Endothelial cell of umbilical vein (primary cell): ENCODE measurements at regions not wholly inside any gene's neighbourhood (a gene's known extent, or its start where the extent isn't known, plus 50 kb on each side); places are given as distances from the start of the nearest gene placed in this dataset.

Experiments
- BruUV-seq: library from RNA; stranded (reverse); fragments of 400-500 nt; replicated peaks from 2 replicates; lab custom pipeline; 2021; lab: Mats Ljungman, UMichigan
- CTCF ChIA-PET: fragments of 300-600, 350-600 bp; sonication (Branson Sonifier 250); formaldehyde crosslinking; loops from one replicate; lab custom pipeline; 2021; ENCODE audit warnings: antibody characterized with exemption, inconsistent platforms; lab: Charles Lee
- POLR2A ChIA-PET: fragments of 300-600, 350-600 bp; sonication (Branson Sonifier 250); formaldehyde crosslinking; loops from one replicate; lab custom pipeline; 2021; ENCODE audit warnings: antibody characterized with exemption, inconsistent platforms; lab: Charles Lee
- DNase-seq: peaks from one replicate; pipeline ENCODE4 v3.0.0-alpha.2; 2011; ENCODE audit warnings: low read depth, low spot score
- FAIRE-seq: peaks from 2 replicates; lab custom pipeline; 2011; peaks lifted over from hg19 to GRCh38; lab: Jason Lieb, UNC
- H2AFZ ChIP-seq: 2 replicates; pipeline ENCODE4 v1.6.0; 2012; ENCODE audit warnings: low read depth, low read length, control low read depth, inconsistent platforms
- H3K27ac ChIP-seq: 2 replicates; pipeline ENCODE4 v1.5.1; 2011; ENCODE audit warnings: low read depth, mild to moderate bottlenecking, control low read depth, low read length, moderate library complexity; ENCODE audit not compliant: insufficient read depth
- H3K27me3 ChIP-seq, 2 experiments: 2 replicates each; pipeline versions ENCODE4 v1.6.0 to v1.6.1; 2011; ENCODE audit warnings: low read length in 2 of 2, mixed read lengths in 1 of 2; ENCODE audit not compliant: control insufficient read depth in 2 of 2, insufficient read depth in 2 of 2
- H3K36me3 ChIP-seq, 2 experiments: 2 replicates in 1 of 2; 3 replicates in 1 of 2; pipeline ENCODE4 v1.5.1; 2011; ENCODE audit warnings: low read length in 2 of 2, mild to moderate bottlenecking in 1 of 2, moderate library complexity in 1 of 2; ENCODE audit not compliant: control insufficient read depth in 2 of 2, insufficient read depth in 2 of 2; ENCODE audit errors: extremely low read depth in 1 of 2
- H3K4me1 ChIP-seq: 3 replicates; pipeline ENCODE4 v1.5.1; 2011; ENCODE audit warnings: mild to moderate bottlenecking, low read length; ENCODE audit not compliant: control insufficient read depth, insufficient read depth; ENCODE audit errors: extremely low read depth
- H3K4me2 ChIP-seq: 2 replicates; pipeline ENCODE4 v1.6.1; 2011; ENCODE audit warnings: low read length, control low read depth, mixed read lengths; ENCODE audit not compliant: insufficient read depth
- H3K4me3 ChIP-seq, 3 experiments: fragments of 200-600 bp in 1 of 3; sonication (generic), shearing (Covaris generic) in 1 of 3; replicated peaks in 1 of 3; 2 replicates each; pipeline ENCODE4 v1.5.1; 2011 to 2016; ENCODE audit warnings: control low read depth in 3 of 3, low read length in 3 of 3, mild to moderate bottlenecking in 2 of 3, inconsistent platforms in 1 of 3, low read depth in 1 of 3, moderate library complexity in 1 of 3; ENCODE audit not compliant: insufficient read depth in 1 of 3
- H3K79me2 ChIP-seq: 2 replicates; pipeline ENCODE4 v1.6.0; 2012; ENCODE audit warnings: low read length, inconsistent platforms; ENCODE audit not compliant: control insufficient read depth, insufficient read depth
- H3K9ac ChIP-seq: replicated peaks from 2 replicates; pipeline ENCODE3; 2011; ENCODE audit warnings: low read length, control low read depth; ENCODE audit not compliant: insufficient read depth; ENCODE audit errors: extremely low read depth
- H3K9me1 ChIP-seq: replicated peaks from 3 replicates; pipeline ENCODE4 v1.6.0; 2011; ENCODE audit warnings: mild to moderate bottlenecking, low read length; ENCODE audit not compliant: control insufficient read depth, insufficient read depth; ENCODE audit errors: extremely low read depth
- H3K9me3 ChIP-seq: replicated peaks from 2 replicates; pipeline ENCODE4 v1.5.1; 2012; ENCODE audit warnings: low read length, inconsistent platforms; ENCODE audit not compliant: control insufficient read depth, insufficient read depth
- H4K20me1 ChIP-seq: replicated peaks from 2 replicates; pipeline ENCODE3; 2011; ENCODE audit warnings: mild to moderate bottlenecking, low read length; ENCODE audit not compliant: control insufficient read depth, insufficient read depth; ENCODE audit errors: extremely low read depth
- EZH2 ChIP-seq: IDR thresholded peaks from 2 replicates; pipeline ENCODE4 v1.6.1; 2012; ENCODE audit warnings: borderline replicate concordance, low read depth, mild to moderate bottlenecking, moderate library complexity, low read length, inconsistent platforms; ENCODE audit not compliant: severe bottlenecking
- FOS ChIP-seq: IDR thresholded peaks from 2 replicates; pipeline ENCODE4 v1.6.1; 2011; ENCODE audit warnings: mild to moderate bottlenecking, low read length, moderate library complexity, borderline replicate concordance; ENCODE audit not compliant: insufficient read depth
- GATA2 ChIP-seq: IDR thresholded peaks from 2 replicates; pipeline ENCODE4 v1.7.0; 2011; ENCODE audit warnings: low read depth, mild to moderate bottlenecking, moderate library complexity, mixed read lengths, low read length; ENCODE audit not compliant: insufficient read length, insufficient read depth
- JUN ChIP-seq: IDR thresholded peaks from 2 replicates; pipeline ENCODE4 v1.6.1; 2011; ENCODE audit warnings: borderline replicate concordance, low read depth; ENCODE audit not compliant: insufficient read length, insufficient read depth
- MAX ChIP-seq: IDR thresholded peaks from 2 replicates; pipeline ENCODE4 v1.6.1; 2011; ENCODE audit not compliant: insufficient read depth, insufficient read length
- MYC ChIP-seq: IDR thresholded peaks from one replicate; pipeline ENCODE4 v1.6.1; 2011; ENCODE audit warnings: mild to moderate bottlenecking, low read depth, low read length
- POLR2A ChIP-seq: IDR thresholded peaks from 2 replicates; pipeline ENCODE4 v1.6.1; 2012; ENCODE audit warnings: low read depth, mild to moderate bottlenecking, control low read depth, low read length
- POLR2AphosphoS5 ChIP-seq: IDR thresholded peaks from 2 replicates; pipeline ENCODE4 v1.6.1; 2012; ENCODE audit warnings: low read depth, mild to moderate bottlenecking, control low read depth, low read length, moderate library complexity; ENCODE audit not compliant: insufficient read depth
- dilution Hi-C: fragments of 300-500 bp; cut with MboI; formaldehyde crosslinking; loops from one replicate; pipeline ENCODE4 v1.15.0; 2019; ENCODE audit warnings: low sequenced_read_pairs; ENCODE audit not compliant: extremely low pct_ligation_motif_present
- intact Hi-C: fragments of 100-400 bp; cut with micrococcal nuclease; formaldehyde crosslinking; loops from one replicate; pipeline ENCODE4 v1.10.0; 2022
- TF ChIP-seq, protein P1 (sequence below), 2 donors: IDR thresholded peaks; 1 replicate in 1 of 2; 2 replicates in 1 of 2; pipeline ENCODE4 v1.5.1; 2011; ENCODE audit warnings: low read length in 2 of 2, mild to moderate bottlenecking in 2 of 2, moderate library complexity in 2 of 2, control low read depth in 1 of 2, inconsistent platforms in 1 of 2, low read depth in 1 of 2; ENCODE audit not compliant: insufficient read depth in 1 of 2; ENCODE audit errors: extremely low read depth in 1 of 2

GRCh38 chr6:50653253-50653652, 60.1 kb upstream of the TFAP2D start:
- Histone ChIP-seq H3K27me3 (no peaks in the 10 kb centered on the region), H3K36me3 (no peaks in the 10 kb centered on the region), H3K79me2 (no peaks in the 10 kb centered on the region), H4K20me1 (no peaks in the 10 kb centered on the region), H3K4me3 (no peak overlapping the region), H2AFZ (no peak overlapping the region), H3K9me1 (no peaks in the 10 kb centered on the region), H3K4me1 (peaks cover 11% of the 10 kb centered on the region), H3K27ac (no peak overlapping the region), H3K4me2 (no peak overlapping the region), H3K9me3 (no peaks in the 10 kb centered on the region), H3K9ac (no peak overlapping the region)
- CTCF ChIA-PET = no interaction called here
- dilution Hi-C loops (no loop called here), intact Hi-C loops (no loop called here)
- TF ChIP-seq, protein P1, sequence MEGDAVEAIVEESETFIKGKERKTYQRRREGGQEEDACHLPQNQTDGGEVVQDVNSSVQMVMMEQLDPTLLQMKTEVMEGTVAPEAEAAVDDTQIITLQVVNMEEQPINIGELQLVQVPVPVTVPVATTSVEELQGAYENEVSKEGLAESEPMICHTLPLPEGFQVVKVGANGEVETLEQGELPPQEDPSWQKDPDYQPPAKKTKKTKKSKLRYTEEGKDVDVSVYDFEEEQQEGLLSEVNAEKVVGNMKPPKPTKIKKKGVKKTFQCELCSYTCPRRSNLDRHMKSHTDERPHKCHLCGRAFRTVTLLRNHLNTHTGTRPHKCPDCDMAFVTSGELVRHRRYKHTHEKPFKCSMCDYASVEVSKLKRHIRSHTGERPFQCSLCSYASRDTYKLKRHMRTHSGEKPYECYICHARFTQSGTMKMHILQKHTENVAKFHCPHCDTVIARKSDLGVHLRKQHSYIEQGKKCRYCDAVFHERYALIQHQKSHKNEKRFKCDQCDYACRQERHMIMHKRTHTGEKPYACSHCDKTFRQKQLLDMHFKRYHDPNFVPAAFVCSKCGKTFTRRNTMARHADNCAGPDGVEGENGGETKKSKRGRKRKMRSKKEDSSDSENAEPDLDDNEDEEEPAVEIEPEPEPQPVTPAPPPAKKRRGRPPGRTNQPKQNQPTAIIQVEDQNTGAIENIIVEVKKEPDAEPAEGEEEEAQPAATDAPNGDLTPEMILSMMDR (IDR thresholded peaks at IDR 0.05; ENCODE audit: extremely low read depth in 1 of 2, insufficient read depth in 1 of 2, low read depth in 1 of 2, low read length in 2 of 2) = no peak
- TF ChIP-seq MYC (no peak), POLR2A (no peak)
- no peak for DNase-seq
- POLR2A ChIA-PET = no interaction called here
- FAIRE-seq = no peak
- no TSS peak for BruUV-seq

DNA sequence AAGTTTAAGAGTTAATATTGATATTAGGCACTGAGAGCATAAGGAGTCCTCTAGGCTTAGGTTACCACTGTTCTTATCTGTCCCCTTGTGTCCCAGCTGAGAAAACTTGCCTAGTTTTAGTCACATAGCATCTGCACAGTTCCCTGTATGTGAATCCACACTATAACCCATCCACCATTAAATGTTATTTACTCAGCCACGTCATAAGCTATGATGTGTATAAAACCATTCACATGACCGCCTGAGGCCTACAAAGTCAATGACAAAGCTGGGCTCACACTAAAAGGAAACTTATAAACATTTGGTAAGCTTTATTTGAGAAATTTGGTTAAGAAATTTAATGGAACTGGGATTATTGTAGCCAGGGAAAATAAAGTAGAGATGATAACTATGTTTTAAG, 59.2 kb upstream of the TFAP2D start:
- dilution Hi-C loops = no loop called here

More for the DNA sequence above, 59.2 kb upstream of the TFAP2D start:
- no TSS peak for BruUV-seq
- Histone ChIP-seq H3K79me2 (no peaks in the 10 kb centered on the region), H3K9me3 (no peaks in the 10 kb centered on the region), H3K9me1 (no peaks in the 10 kb centered on the region), H3K4me1 (peaks cover 20% of the 10 kb centered on the region), H3K4me2 (no peak overlapping the region), H3K27me3 (no peaks in the 10 kb centered on the region), H2AFZ (peak overlapping the region; percentile 67), H3K27ac (no peak overlapping the region), H3K9ac (no peak overlapping the region), H3K4me3 (no peak overlapping the region), H4K20me1 (no peaks in the 10 kb centered on the region), H3K36me3 (no peaks in the 10 kb centered on the region)
- CTCF ChIA-PET = interaction anchor here (1.4 kb wide), 1 partner anchor 13 kb away, joined by 3 read pairs; no protein-coding TSS in a partner anchor
- intact Hi-C loops = no loop called here
- DNase-seq = no peak
- POLR2A ChIA-PET = no interaction called here
- TF ChIP-seq FOS = no peak
- no peak for TF ChIP-seq EZH2
- no peak for TF ChIP-seq JUN
- TF ChIP-seq MYC = no peak
- no peak for TF ChIP-seq MAX
- TF ChIP-seq POLR2A = no peak
- TF ChIP-seq GATA2 = no peak
- TF ChIP-seq POLR2AphosphoS5 = no peak
- TF ChIP-seq, protein P1 (IDR thresholded peaks at IDR 0.05; ENCODE audit: extremely low read depth in 1 of 2, insufficient read depth in 1 of 2, low read depth in 1 of 2, low read length in 2 of 2) = no peak
- no peak for FAIRE-seq
